ENCODE measurements at regions not wholly inside any gene's neighbourhood (a gene's known extent, or its start where the extent isn't known, plus 50 kb on each side); places are given as distances from the start of the nearest gene placed in this dataset.

DNA sequence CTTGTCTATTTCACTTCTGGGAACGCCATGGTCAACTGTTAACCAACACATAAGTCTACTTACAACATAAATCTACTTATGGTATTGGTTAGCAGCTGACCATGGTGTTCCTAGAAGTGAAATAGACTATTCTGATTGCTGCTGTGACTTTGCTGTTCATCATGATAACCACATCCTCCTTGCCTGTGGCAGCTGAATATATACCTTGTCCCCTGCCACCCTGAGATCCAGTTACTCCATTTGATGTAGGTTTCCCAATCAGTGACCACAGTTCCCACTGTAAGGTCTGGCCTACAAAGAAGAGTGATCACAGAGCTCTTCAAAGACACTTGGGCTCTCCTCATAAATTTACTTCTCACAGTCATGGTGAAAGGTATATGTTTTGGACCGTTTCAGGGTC lies 66.8 kb upstream of the ALDH1A3 start:
- H3K36me3 ChIP-seq (ENCODE audit: control insufficient read depth in 2 of 4, insufficient read depth in 4 of 4, low read length in 3 of 4), result no peaks in the 10 kb centered on the region
- H3K27ac ChIP-seq (ENCODE audit: low read depth, low read length), result no peak overlapping the region
- DNase-seq (ENCODE audit: low read depth in 1 of 2, low spot score in 2 of 2) (no peak), FAIRE-seq (no peak)
- no peaks in the 10 kb centered on the region for H4K20me1 ChIP-seq (replicated peaks in 1 of 2; ENCODE audit: control insufficient read depth in 1 of 2, insufficient read depth in 2 of 2, low read length in 2 of 2)
- no peak overlapping the region for H4K91ac ChIP-seq (replicated peaks; ENCODE audit: insufficient read length, low read length)
- no peak overlapping the region for H3K4ac ChIP-seq (replicated peaks; ENCODE audit: insufficient read length, low read depth, low read length)
- H3K23me2 ChIP-seq (ENCODE audit: low read depth, low read length), result no peaks in the 10 kb centered on the region
- ChIA-PET CTCF (ENCODE audit: partially characterized antibody) (interaction anchor here (0.8 to 2.0 kb wide), 5 partner anchors 24 to 204 kb away, joined by 3 to 6 read pairs (median 3); no protein-coding TSS in a partner anchor), POLR2A (ENCODE audit: partially characterized antibody) (no interaction called here)
- no peaks in the 10 kb centered on the region for H3K4me1 ChIP-seq (replicated peaks in 1 of 4; ENCODE audit: control insufficient read depth in 3 of 4, insufficient read depth in 4 of 4, low read length in 3 of 4)
- H3K4me3 ChIP-seq (ENCODE audit: extremely low read depth in 1 of 4, insufficient read depth in 2 of 4, low read depth in 3 of 4, low read length in 4 of 4), result no peak overlapping the region
- no peak overlapping the region for H2BK15ac ChIP-seq (ENCODE audit: low read length)
- no peak overlapping the region for H2BK120ac ChIP-seq (replicated peaks; ENCODE audit: low read depth, low read length)
- no peak overlapping the region for H4K8ac ChIP-seq (ENCODE audit: extremely low read depth, insufficient read depth, low read length)
- no peak overlapping the region for H2BK12ac ChIP-seq (ENCODE audit: low read depth, low read length)
- H3K27me3 ChIP-seq (replicated peaks in 1 of 4; ENCODE audit: control insufficient read depth in 3 of 4, extremely low read depth in 1 of 4, insufficient read depth in 3 of 4, low read length in 3 of 4), result no peaks in the 10 kb centered on the region
- no peak overlapping the region for H2AFZ ChIP-seq (ENCODE audit: low read length)
- no peak overlapping the region for H3K4me2 ChIP-seq (ENCODE audit: insufficient read depth in 1 of 2, low read depth in 2 of 2, low read length in 2 of 2)
- no peaks in the 10 kb centered on the region for H3K79me2 ChIP-seq (ENCODE audit: control insufficient read depth in 1 of 2, insufficient read depth in 2 of 2, low read length in 2 of 2)
- H2BK5ac ChIP-seq (ENCODE audit: low read depth, low read length), result no peak overlapping the region
- no peaks in the 10 kb centered on the region for H3K79me1 ChIP-seq (ENCODE audit: low read depth, low read length)
- H3K14ac ChIP-seq (ENCODE audit: insufficient read length), result no peak overlapping the region
- no peak overlapping the region for H3K56ac ChIP-seq (replicated peaks; ENCODE audit: insufficient read length, low read depth, low read length)
- WGBS, 2 experiments (ENCODE audit: extremely low coverage in 1 of 2, insufficient coverage in 1 of 2, insufficient read length in 1 of 2, insufficient replicate concordance in 2 of 2, low coverage in 1 of 2, low lambda C conversion rate in 2 of 2, missing lambda C conversion rate in 1 of 2), result 92% methylated on average over 2 of the region's 2 CpGs; no CpG with 5 or more reads in 1 of the 2 experiments
- no peak overlapping the region for H3K23ac ChIP-seq (ENCODE audit: insufficient read length)
- no peak overlapping the region for H3K9ac ChIP-seq (replicated peaks in 1 of 4; ENCODE audit: extremely low read depth in 1 of 4, low read depth in 3 of 4, low read length in 3 of 4)
- H2AK5ac ChIP-seq (ENCODE audit: low read depth, low read length), result no peak overlapping the region
- peaks cover 7 to 11% of the 10 kb centered on the region in 2 experiments; a peak in 2 of 4 replicates for H3K9me3 ChIP-seq (ENCODE audit: insufficient read depth in 2 of 2, low read depth in 1 of 2, low read length in 1 of 2)
- H3K18ac ChIP-seq (ENCODE audit: extremely low read depth, low read length), result no peak overlapping the region
- no peak overlapping the region for H2BK20ac ChIP-seq (ENCODE audit: low read length)
- H4K5ac ChIP-seq (ENCODE audit: insufficient read length, low read depth, low read length), result no peak overlapping the region
- TF ChIP-seq TAF1 (IDR thresholded peaks at IDR 0.05; ENCODE audit: low read depth, low read length) (no peak), PHF8 (conservative IDR thresholded peaks at IDR 0.05; ENCODE audit: low read depth, low read length) (no peak), BCL11A (IDR thresholded peaks at IDR 0.05; ENCODE audit: low read depth in 2 of 2, low read length in 2 of 2) (no peak), SP4 (IDR thresholded peaks at IDR 0.05; ENCODE audit: low read length) (no peak), RFX5 (IDR thresholded peaks at IDR 0.05; ENCODE audit: borderline replicate concordance, low read depth, low read length) (no peak), CBX5 (IDR thresholded peaks at IDR 0.05; ENCODE audit: low read depth, low read length) (no peak), SIRT6 (IDR thresholded peaks at IDR 0.05; ENCODE audit: low read length) (no peak), SUZ12 (IDR thresholded peaks at IDR 0.05; ENCODE audit: low read length) (no peak), RBBP5 (IDR thresholded peaks at IDR 0.05; ENCODE audit: borderline replicate concordance, low read depth, low read length) (no peak), CHD1 (IDR thresholded peaks at IDR 0.05; ENCODE audit: low read depth, low read length) (no peak), POLR2A (IDR thresholded peaks at IDR 0.05; ENCODE audit: control extremely low read depth in 1 of 2, low read depth in 2 of 2, low read length in 2 of 2) (no peak), ZNF274 (IDR thresholded peaks at IDR 0.05; ENCODE audit: borderline replicate concordance, extremely low read depth, low read length) (no peak)
- TF ChIP-seq, protein P1, sequence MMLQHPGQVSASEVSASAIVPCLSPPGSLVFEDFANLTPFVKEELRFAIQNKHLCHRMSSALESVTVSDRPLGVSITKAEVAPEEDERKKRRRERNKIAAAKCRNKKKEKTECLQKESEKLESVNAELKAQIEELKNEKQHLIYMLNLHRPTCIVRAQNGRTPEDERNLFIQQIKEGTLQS (IDR thresholded peaks at IDR 0.05; ENCODE audit: insufficient read depth, low read depth, low read length), result no peak

All from H1 (cell line).